DND-41 (cell line): ENCODE measurements at regions not wholly inside any gene's neighbourhood (a gene's known extent, or its start where the extent isn't known, plus 50 kb on each side); places are given as distances from the start of the nearest gene placed in this dataset.

Experiments
- ATAC-seq: fragments of 200-7000 bp; cut with Tn5 transposase; 3 replicates; pipeline ENCODE4 v1.9.1; 2021; ENCODE audit warnings: low read depth; ENCODE audit not compliant: insufficient read depth
- DNase-seq: peaks from one replicate; pipeline ENCODE4 v3.0.0-alpha.2; 2020
- H2AFZ ChIP-seq: 2 replicates; pipeline ENCODE4 v1.6.0; 2012; ENCODE audit warnings: low read depth, low read length
- H3K27ac ChIP-seq: 2 replicates; pipeline ENCODE4 v1.5.1; 2012; ENCODE audit warnings: low read length, inconsistent platforms
- H3K27me3 ChIP-seq: fragments of 200-600 bp; sonication (generic); 2 replicates; pipeline ENCODE4 v1.6.0; 2012; ENCODE audit warnings: low read length, mild to moderate bottlenecking, inconsistent platforms; ENCODE audit not compliant: insufficient read depth, poor library complexity
- H3K36me3 ChIP-seq: 2 replicates; pipeline ENCODE4 v1.5.1; 2012; ENCODE audit warnings: low read length, inconsistent platforms; ENCODE audit not compliant: insufficient read depth
- H3K4me1 ChIP-seq: 2 replicates; pipeline ENCODE4 v1.5.1; 2012; ENCODE audit warnings: mild to moderate bottlenecking, low read length; ENCODE audit not compliant: insufficient read depth
- H3K4me2 ChIP-seq: 2 replicates; pipeline ENCODE4 v1.6.0; 2012; ENCODE audit warnings: mild to moderate bottlenecking, moderate library complexity, low read length, inconsistent platforms; ENCODE audit not compliant: insufficient read depth
- H3K4me3 ChIP-seq, 2 experiments: fragments of 200-600 bp in 1 of 2; shearing (Covaris generic) in 1 of 2; 2 replicates each; pipeline ENCODE4 v1.5.1; 2012 to 2016; ENCODE audit warnings: inconsistent platforms in 2 of 2, low read length in 2 of 2, mild to moderate bottlenecking in 2 of 2, low read depth in 1 of 2, moderate library complexity in 1 of 2
- H3K79me2 ChIP-seq: 2 replicates; pipeline ENCODE4 v1.6.0; 2012; ENCODE audit warnings: low read length, inconsistent platforms; ENCODE audit not compliant: insufficient read depth
- H3K9ac ChIP-seq: 2 replicates; pipeline ENCODE4 v1.6.0; 2012; ENCODE audit warnings: low read depth, mild to moderate bottlenecking, inconsistent platforms, low read length, moderate library complexity
- H3K9me3 ChIP-seq: 2 replicates; pipeline ENCODE4 v1.5.1; 2012; ENCODE audit warnings: low read length, moderate library complexity, mild to moderate bottlenecking, inconsistent platforms; ENCODE audit not compliant: insufficient read depth, severe bottlenecking
- H4K20me1 ChIP-seq: 2 replicates; pipeline ENCODE4 v1.6.0; 2012; ENCODE audit warnings: low read length; ENCODE audit not compliant: insufficient read depth
- CTCF ChIP-seq: IDR thresholded peaks from 2 replicates; pipeline ENCODE4 v1.5.1; 2012; ENCODE audit warnings: borderline replicate concordance, low read length, moderate library complexity, mild to moderate bottlenecking; ENCODE audit not compliant: poor library complexity, severe bottlenecking; ENCODE audit errors: extremely low read depth
- EZH2 ChIP-seq: IDR thresholded peaks from 3 replicates; pipeline ENCODE4 v1.6.1; 2012; ENCODE audit warnings: borderline replicate concordance, low read depth, mild to moderate bottlenecking, moderate library complexity, low read length, inconsistent platforms; ENCODE audit not compliant: severe bottlenecking

DNA sequence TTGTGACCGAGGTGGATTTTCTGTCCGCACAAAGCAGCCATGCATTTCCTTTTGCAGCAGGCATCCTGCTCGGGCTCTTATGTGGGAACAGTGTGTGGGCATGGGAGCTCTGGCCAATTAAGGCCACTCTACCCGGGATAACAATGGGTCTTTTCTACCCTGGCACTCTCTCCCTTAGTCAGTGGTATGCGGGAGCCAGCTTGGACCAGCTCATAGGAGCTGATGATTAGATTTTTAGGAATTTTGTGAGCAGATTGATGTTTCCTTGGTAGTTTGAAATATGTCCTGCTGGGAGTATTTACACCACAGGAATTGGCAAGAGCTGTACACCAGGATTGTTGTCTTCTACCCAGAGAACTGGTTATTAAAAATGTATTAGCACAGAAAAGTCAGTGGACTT lies 89.3 kb downstream of the SPP2 start:
- no peak overlapping the region for H3K9ac ChIP-seq
- no peak for DNase-seq
- no peak overlapping the region for H2AFZ ChIP-seq
- TF ChIP-seq EZH2 (no peak), CTCF (no peak)
- no peak overlapping the region for H3K27ac ChIP-seq
- no peak overlapping the region for H3K4me3 ChIP-seq
- ATAC-seq, result no peak
- H3K4me2 ChIP-seq, result no peak overlapping the region
- no peaks in the 10 kb centered on the region for H3K27me3 ChIP-seq
- H3K4me1 ChIP-seq, result peaks cover 31% of the 10 kb centered on the region
- no peaks in the 10 kb centered on the region for H3K36me3 ChIP-seq
- H3K79me2 ChIP-seq, result no peaks in the 10 kb centered on the region
- H3K9me3 ChIP-seq, result no peaks in the 10 kb centered on the region
- H4K20me1 ChIP-seq, result no peaks in the 10 kb centered on the region

- Histone ChIP-seq H3K4me1 (peaks cover 31% of the 10 kb centered on the region), H3K9ac (no peak overlapping the region), H2AFZ (no peak overlapping the region)
Observed at GRCh38 chr2:234138836-234139235, 88.3 kb downstream of the SPP2 start.

GRCh38 chr2:234137400-234138014 lies 87.0 kb downstream of the SPP2 start:
- H3K27ac ChIP-seq, result peak overlapping the region; percentile 52
- H3K4me2 ChIP-seq, result no peak overlapping the region
- no peaks in the 10 kb centered on the region for H3K27me3 ChIP-seq
- H3K36me3 ChIP-seq, result no peaks in the 10 kb centered on the region
- peaks cover 31% of the 10 kb centered on the region for H3K4me1 ChIP-seq
- no peak overlapping the region for H3K4me3 ChIP-seq
- TF ChIP-seq EZH2, result no peak
- no peak for TF ChIP-seq CTCF
- no peak overlapping the region for H2AFZ ChIP-seq
- H4K20me1 ChIP-seq, result no peaks in the 10 kb centered on the region
- H3K9me3 ChIP-seq, result no peaks in the 10 kb centered on the region
- no peaks in the 10 kb centered on the region for H3K79me2 ChIP-seq
- H3K9ac ChIP-seq, result no peak overlapping the region
- ATAC-seq (no peak), DNase-seq (no peak)

More at GRCh38 chr2:234138836-234139235, 88.3 kb downstream of the SPP2 start:
- Histone ChIP-seq H3K27me3 (no peaks in the 10 kb centered on the region), H3K4me3 (no peak overlapping the region), H3K4me2 (no peak overlapping the region), H3K79me2 (no peaks in the 10 kb centered on the region), H3K27ac (0 out of 2 replicates have a peak overlapping the region, but pooled peaks have one; percentile 3), H4K20me1 (no peaks in the 10 kb centered on the region), H3K9me3 (no peaks in the 10 kb centered on the region), H3K36me3 (no peaks in the 10 kb centered on the region)
- TF ChIP-seq EZH2, result no peak
- no peak for TF ChIP-seq CTCF
- DNase-seq (no peak), ATAC-seq (no peak)
